ENCODE measurements at regions not wholly inside any gene's neighbourhood (a gene's known extent, or its start where the extent isn't known, plus 50 kb on each side); places are given as distances from the start of the nearest gene placed in this dataset.
"Not testable (repeated sequence)": the region's sequence is repeated elsewhere in the genome, so short reads cannot be mapped to it uniquely, and the experiment has no call there.

DNA sequence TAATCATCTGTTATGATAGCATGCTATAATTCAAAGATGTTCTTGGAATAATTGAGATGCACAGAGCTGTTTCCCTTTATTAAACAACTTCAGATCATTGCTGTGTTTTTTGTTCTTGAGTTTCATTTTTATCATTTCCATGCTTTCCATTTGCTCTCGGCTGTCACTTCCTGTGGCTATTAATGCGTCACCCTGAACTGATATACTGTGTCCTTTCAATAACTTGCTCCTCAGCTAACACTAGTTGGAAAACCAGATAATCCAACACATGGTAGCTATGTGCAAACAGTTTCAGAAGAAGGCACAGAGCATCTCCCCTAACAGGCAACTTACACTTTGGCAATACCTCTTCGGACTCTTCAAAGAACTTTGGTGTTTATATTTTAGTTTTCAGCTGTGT is 376.0 kb downstream of the GBA3 start:
- ATAC-seq, result no peak

DNA sequence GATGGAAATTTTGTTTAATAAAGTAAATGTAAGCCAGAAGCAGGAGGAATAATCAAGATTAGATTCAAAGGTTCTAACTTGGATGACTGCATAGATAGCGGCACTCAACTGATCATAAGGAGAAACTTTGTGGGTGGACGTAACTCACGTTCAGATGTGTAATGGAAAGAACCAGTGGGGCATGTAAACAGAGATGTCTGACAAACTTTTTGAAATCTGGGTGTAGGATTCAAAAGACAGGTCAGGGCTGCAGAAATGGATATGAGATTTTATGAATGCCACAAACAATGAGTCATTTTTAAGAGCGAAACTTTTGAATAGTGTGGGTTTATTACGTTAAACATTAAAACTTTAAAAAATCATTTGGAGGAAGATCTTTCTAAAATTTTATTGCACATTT is 375.6 kb downstream of the GBA3 start:
- ATAC-seq, result no peak

- no peak for ATAC-seq
Measured at GRCh38 chr4:23062188-23062587, 369.5 kb downstream of the GBA3 start.

DNA sequence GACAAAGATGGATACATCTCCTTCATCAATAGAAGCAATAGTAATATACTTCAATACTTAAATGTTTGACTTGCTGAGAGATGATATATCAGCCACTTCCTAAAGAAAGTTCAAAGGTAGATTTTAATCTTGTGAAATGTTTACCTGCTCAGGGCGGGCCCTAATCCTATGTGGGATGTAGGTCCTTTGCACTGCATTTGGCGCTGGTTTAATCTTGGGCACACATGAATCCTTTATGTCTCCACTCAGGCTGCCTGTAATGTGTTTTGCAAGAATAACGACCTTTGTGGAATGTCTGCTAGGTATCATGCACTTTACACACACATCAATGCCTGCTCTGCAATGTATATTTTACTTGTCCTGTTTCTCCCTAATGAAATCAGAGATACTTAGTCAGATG is 368.7 kb downstream of the GBA3 start:
- ATAC-seq, result no peak

DNA sequence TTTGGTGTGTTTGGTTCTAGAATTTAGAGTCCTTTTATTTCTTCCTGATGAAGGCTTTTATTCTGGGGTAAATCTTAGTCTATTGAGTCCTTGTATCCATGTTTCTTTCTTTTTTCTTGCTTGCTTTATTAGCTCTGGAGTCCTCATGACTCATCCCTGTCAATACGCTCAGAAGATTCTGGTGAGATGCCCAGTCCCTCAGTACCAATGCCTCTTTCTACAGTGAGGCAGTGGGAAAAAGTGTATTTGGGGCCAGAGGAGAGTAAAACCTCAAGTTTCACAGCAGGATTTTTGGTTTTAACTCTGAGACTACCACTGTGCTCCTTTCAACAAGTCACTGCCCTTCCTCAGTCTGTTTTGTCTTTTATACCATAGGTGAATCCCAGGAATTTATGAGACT is 368.0 kb downstream of the GBA3 start:
- ATAC-seq, result no peak

DNA sequence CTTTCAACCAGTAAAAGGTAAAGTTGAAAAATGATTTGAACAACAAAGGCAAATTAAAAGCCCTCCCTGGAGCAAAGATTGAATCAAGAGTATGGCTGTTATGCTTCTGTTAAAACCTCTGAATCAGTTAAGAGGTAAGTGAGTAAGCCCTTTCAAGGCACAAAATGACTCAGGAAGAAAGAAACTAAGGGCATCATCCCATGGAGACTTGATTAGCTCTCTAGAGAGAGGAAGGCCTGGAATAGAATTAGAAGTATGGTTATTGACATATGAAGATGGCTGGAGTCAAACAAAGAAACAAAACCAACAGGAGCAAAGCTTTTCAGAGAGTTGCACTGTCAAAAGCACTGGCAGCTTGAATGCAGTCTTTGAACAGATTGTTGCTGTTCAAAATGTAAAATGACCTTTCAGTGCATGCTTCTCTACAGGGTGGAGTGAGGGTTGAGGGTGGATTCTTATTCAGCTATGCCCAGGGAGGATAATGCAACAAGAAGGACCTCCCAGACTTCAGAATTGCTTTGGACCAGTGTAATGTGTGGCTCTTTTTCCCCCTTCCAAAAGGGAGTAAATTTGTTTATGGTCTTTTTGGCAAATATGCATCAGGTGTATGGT is 365.5 kb downstream of the GBA3 start:
- ATAC-seq, result no peak

- ATAC-seq, result no peak
Measured at GRCh38 chr4:23041501-23041900, 348.8 kb downstream of the GBA3 start.

DNA sequence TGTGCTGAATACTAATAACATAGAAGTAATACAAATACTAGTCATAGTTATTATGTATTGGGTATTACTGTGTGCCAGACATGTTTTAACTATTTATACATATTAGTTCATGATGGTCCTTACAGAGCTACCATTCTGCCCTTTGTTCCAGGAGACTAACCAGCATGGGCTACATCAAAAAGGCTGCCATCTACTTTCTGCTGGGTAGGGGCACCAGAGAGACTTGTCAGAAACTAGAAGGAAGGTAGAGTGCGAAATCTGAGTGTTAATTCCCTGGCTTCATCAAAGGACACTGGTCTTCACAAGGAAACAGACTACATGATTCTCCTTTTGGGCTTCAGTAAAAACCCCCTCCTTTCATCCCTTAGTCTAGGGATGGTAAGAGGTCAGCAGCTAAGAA is 347.8 kb downstream of the GBA3 start:
- ATAC-seq, result no peak

DNA sequence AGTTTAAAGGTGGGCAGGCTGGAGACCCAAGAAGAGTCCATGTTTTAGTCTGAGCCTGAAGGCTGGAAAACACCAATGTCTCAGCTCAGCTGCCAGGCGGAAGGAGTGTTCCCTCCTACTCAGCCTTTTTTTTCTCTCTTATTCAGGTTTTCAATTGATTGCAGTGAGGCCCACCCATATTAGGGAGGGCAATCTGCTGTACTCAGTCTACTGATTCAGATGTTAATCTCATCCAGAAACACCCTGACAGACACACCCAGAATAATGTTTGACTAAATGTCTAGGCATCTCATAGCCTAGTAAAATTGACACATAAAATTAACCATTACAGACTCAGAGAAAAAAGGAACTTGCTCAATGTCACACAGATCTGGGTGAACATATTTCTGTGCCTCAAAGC is 347.1 kb downstream of the GBA3 start:
- ATAC-seq, result no peak

DNA sequence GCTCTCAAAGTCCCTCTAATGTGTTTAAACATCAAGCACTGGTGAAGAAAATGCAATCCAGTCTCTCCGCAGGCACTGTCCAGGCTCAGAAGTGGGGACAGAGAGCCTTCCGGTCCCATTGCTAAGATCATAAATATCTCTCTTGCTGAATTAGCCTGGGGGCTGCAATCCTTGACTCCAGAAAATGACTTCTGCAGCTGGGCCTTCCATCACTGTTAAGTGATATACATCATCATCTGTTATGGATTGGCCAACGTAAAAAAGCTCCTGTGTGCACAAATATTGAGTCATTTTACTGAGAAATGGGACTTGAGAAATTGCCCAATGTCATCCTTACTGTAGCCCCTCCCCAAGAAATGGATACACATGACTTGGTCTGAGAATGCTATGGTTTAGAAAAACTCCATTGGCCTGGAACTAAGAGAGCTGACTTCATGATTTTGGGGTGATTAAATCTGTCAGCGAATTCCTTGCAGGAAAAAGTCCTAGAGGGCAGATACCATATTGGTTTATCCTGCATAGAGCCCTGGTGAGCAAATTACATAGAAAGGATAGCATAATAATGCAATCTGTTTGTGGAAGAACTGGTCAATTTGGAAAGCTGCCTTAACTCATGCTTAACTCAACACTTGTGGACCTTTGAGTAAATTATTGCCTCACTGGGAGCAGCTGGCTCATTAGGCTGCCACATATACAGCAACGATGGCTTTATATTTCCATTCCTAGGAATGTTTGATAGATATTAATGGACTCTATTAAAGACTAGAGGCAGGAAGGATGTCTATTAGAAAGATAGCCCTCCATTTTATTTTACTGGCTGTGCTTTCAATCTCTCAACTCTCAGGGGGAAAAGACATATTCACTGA is 346.1 kb downstream of the GBA3 start:
- no peak for ATAC-seq

DNA sequence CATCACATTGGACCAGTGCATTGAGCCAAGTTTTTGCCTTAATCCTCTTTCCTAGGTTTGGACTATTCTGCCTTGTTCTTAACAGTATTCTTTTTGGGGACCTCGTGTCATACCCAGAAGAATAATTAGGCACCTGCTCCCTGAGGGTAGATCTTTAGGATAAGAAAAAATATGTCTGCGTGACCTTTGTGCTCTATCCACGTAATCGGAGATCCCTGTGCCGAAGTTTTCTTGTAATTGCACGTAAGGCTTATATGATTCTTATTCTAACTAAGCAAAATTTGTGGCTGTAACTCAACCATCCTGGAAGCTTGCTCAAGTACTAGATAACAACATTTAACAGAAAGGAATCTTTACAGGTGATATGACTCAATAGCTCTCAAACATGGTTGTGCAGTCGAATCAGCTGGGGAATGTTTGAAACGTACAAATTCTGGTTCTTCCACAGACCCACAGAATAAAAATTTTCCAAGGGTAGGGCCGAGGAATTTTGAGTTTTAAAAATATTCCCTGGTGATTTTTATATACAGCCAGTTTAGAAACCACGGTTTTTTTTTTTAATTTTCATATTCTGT is 344.3 kb downstream of the GBA3 start:
- ATAC-seq, result no peak

GRCh38 chr4:23036503-23036902 is 343.8 kb downstream of the GBA3 start:
- no peak for ATAC-seq

DNA sequence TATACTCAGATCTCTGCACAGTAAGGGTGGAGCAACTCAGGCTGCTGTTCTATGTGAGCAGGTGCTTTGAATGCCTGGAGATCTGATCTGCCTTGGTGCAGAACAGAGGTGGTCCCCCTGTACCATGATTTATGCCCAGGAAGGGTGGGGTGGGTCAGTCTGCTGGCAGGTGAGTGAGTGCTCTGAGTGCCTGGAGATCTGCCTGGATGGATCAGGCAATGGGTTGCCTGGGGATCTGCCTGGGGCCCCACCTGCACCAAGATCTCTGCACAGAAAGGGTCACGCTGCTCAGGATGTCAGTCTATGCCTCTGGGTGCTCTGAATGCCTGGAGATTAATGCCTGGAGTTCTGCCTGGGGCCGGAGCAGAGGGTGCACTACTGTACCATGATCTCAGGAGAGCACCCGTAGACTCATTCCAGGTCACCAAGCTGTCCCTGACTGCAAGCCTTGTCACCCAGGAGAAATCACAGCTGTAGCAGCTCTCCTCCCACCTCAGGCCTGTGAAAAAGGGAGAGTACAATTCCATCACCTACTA is 342.9 kb downstream of the GBA3 start:
- ATAC-seq, result no peak

DNA sequence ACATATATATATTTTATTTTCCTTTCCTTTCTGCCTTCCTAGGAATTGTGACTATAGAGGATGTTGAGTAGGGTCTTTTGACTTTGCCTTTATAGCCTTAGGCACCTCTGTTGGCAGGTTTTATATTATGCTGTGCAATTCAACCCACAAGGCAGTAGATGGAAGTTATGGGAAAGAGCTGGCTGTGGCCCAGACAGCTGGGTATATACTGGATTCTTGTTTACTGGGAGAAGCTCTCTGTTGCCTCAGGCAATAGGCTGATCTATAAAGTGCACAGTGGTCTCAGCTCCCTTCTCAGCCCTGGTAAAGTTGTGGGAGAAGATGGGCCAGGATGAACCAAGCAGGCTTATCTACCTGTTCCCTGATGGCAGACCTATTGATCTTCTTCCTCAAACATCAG is 342.0 kb downstream of the GBA3 start:
- no peak for ATAC-seq

GRCh38 chr4:23033796-23034195 is 341.1 kb downstream of the GBA3 start:
- no peak for ATAC-seq

GRCh38 chr4:23028875-23029274 is 336.1 kb downstream of the GBA3 start:
- no peak for ATAC-seq

- ATAC-seq, result no peak
Measured at GRCh38 chr4:23023666-23024065, 330.9 kb downstream of the GBA3 start.

DNA sequence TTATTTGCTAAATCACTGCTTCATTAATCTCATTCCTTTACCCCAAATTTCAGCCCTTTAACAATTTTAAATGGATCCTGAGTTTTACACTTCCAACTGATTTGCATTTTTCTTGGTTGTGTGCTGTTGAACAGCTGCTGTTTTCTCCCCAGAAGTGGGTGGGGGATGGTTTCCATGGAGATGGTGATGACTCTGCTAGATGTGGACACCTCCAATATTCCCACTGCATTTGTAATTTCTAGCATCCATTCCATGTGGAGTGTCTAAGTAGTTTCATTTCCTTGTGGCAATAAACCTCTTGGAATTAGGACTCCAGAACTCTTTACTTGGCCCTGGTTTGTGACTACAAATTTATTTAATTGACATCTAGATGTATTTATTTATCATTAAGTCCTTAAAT is 330.4 kb downstream of the GBA3 start:
- ATAC-seq, result no peak

GRCh38 chr4:23022032-23022431 is 329.3 kb downstream of the GBA3 start:
- ATAC-seq, result no peak

DNA sequence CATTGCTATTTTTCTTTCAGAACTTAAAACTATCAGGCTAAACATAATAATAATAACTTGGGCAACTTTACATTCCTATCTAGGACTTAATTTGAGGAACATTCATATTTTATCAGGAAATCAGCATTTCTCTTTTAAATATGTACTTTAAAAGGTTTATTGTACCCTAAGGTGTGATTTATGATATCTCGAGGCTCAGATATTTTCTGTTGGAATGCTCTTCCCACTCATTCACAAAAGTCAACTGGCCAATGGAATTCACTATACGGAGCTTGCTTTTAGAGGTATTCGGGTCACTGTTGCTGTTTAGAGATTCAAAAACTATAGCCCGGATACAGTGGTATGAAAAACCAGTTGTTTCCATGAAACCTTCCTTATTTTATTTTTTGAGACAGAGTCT is 328.3 kb downstream of the GBA3 start:
- no peak for ATAC-seq

GRCh38 chr4:23020399-23020798 is 327.7 kb downstream of the GBA3 start:
- not testable (repeated sequence) for ATAC-seq

DNA sequence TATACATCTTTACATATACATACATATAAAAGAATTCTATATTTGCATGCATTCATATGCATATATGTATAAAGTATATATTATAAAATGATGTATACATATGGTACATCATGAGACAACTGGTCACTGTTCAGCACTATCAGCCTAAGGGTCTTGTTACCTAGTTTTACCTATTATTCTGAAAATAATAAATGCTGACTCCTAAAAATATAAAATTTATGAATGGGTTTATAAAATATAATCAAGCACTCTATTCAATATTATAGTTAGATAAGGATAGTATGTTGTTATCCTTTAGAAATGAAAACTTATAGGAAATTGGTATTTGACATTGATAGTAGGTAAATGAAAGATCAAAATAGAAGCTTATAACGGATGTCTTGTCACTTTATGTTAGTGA is 324.2 kb downstream of the GBA3 start:
- ATAC-seq, result no peak

DNA sequence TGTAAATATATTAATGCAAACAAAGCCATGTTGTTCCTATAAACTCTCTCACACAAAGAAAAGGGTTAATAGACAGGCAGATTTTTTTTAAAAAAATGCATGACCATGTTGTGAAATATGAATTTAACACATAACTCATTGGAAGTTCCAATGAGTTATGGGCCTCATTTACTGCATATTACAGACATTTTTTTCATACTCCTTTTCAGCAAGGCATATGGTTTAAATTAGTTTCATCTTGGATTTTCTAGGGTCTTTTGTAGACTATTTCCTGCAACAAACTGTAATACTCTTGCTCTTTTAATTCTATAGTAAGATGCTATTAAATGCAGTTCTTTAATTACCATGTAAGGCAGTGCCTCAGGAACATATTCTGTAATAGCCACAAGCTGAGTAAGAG is 323.1 kb downstream of the GBA3 start:
- ATAC-seq, result no peak

DNA sequence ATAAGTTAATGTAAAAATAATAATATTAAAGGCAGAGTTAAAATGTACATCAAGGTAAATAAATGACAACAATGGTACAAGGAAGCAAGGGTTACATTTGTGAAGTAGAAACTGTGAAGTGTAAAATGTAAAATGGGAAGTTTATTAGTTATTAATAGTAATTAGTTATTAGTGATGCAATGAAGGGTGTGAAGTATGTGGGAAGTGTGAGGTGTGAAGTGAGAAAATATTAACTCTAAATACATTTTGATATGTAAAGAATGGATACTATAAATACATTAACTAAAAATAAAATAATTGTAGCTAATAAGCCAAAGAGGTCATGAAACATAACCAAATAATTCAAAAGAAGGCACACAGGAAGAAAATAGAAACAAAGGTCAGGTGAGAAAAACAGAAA is 316.4 kb downstream of the GBA3 start:
- no peak for ATAC-seq

All from activated CD4-positive, CD25-positive, alpha-beta regulatory T cell treated with anti-CD3 and anti-CD28 coated beads, Interleukin-2, amount 50 U/mL, for 24 hours (primary cell).